HEK293 (cell line): ENCODE measurements at regions not wholly inside any gene's neighbourhood (a gene's known extent, or its start where the extent isn't known, plus 50 kb on each side); places are given as distances from the start of the nearest gene placed in this dataset.

Source experiments
- CTCF ChIA-PET: fragments of 350-600 bp; formaldehyde crosslinking; extraction: SDS; loops from one replicate; lab custom pipeline; 2021; ENCODE audit warnings: antibody characterized with exemption; lab: Yijun Ruan, JAX
- POLR2A ChIA-PET: fragments of 300-600 bp; formaldehyde crosslinking; extraction: SDS; loops from one replicate; lab custom pipeline; 2020; ENCODE audit warnings: antibody characterized with exemption, inconsistent platforms; lab: Yijun Ruan, JAX
- H3K27ac ChIP-seq: fragments of 200-500 bp; sonication (Bioruptor generic); 2 replicates; pipeline ENCODE4 v1.5.1; 2014; ENCODE audit warnings: low read depth, low read length, control low read depth, inconsistent platforms; ENCODE audit errors: extremely low read depth
- H3K36me3 ChIP-seq, 2 experiments: fragments of 200-500 bp in 1 of 2; sonication (Bioruptor generic) in 1 of 2; 1 replicate in 1 of 2; 2 replicates in 1 of 2; pipeline ENCODE4 v1.5.1; 2014 to 2017; ENCODE audit warnings: inconsistent platforms in 2 of 2, low read length in 2 of 2; ENCODE audit not compliant: control insufficient read depth in 2 of 2, insufficient read depth in 1 of 2
- H3K4me1 ChIP-seq: fragments of 200-500 bp; sonication (Bioruptor generic); 2 replicates; pipeline ENCODE4 v1.5.1; 2014; ENCODE audit warnings: mild to moderate bottlenecking, low read length, inconsistent platforms; ENCODE audit not compliant: control insufficient read depth, insufficient read depth
- H3K4me3 ChIP-seq: 2 replicates; pipeline ENCODE4 v1.5.1; 2011; ENCODE audit warnings: low read depth, mild to moderate bottlenecking, control low read depth, low read length, moderate library complexity
- H3K9me3 ChIP-seq: fragments of 200-500 bp; sonication (Bioruptor generic); 2 replicates; pipeline ENCODE4 v1.5.1; 2014; ENCODE audit warnings: low read depth, low read length, inconsistent platforms; ENCODE audit not compliant: control insufficient read depth, insufficient read depth
- SALL2 ChIP-seq: fragments of 450-650 bp; formaldehyde crosslinking; IDR thresholded peaks from 2 replicates; pipeline ENCODE4 v1.5.0; 2017; ENCODE audit warnings: missing biosample characterization, mild to moderate bottlenecking, missing genetic modification characterization, borderline replicate concordance
- SCRT1 ChIP-seq: fragments of 450-650 bp; formaldehyde crosslinking; IDR thresholded peaks from 2 replicates; pipeline ENCODE4 v1.5.1; 2016; ENCODE audit warnings: missing biosample characterization, missing genetic modification characterization, borderline replicate concordance
- ZBTB1 ChIP-seq: fragments of 450-650 bp; formaldehyde crosslinking; IDR thresholded peaks from 2 replicates; pipeline ENCODE4 v1.5.1; 2016; ENCODE audit warnings: missing biosample characterization, missing genetic modification characterization
- ZFHX2 ChIP-seq: fragments of 450-650 bp; formaldehyde crosslinking; conservative IDR thresholded peaks from 2 replicates; pipeline ENCODE4 v1.5.1; 2016; ENCODE audit warnings: missing biosample characterization, missing genetic modification characterization
- ZNF140 ChIP-seq: fragments of 450-650 bp; formaldehyde crosslinking; IDR thresholded peaks from 2 replicates; pipeline ENCODE4 v1.5.1; 2016; ENCODE audit warnings: missing biosample characterization, missing genetic modification characterization
- ZNF184 ChIP-seq: fragments of 450-650 bp; IDR thresholded peaks from 2 replicates; pipeline ENCODE4 v1.5.1; 2018; ENCODE audit warnings: missing biosample characterization, mild to moderate bottlenecking, missing genetic modification characterization
- ZNF280C ChIP-seq: fragments of 450-650 bp; formaldehyde crosslinking; IDR thresholded peaks from 2 replicates; pipeline ENCODE4 v1.5.1; 2016; ENCODE audit warnings: missing biosample characterization, missing genetic modification characterization
- ZNF302 ChIP-seq: fragments of 450-650 bp; formaldehyde crosslinking; IDR thresholded peaks from 2 replicates; pipeline ENCODE4 v1.5.1; 2016; ENCODE audit warnings: missing biosample characterization, missing genetic modification characterization, low read depth
- ZNF311 ChIP-seq: fragments of 450-650 bp; formaldehyde crosslinking; IDR thresholded peaks from 2 replicates; pipeline ENCODE4 v1.5.1; 2017; ENCODE audit warnings: missing biosample characterization, missing genetic modification characterization, borderline replicate concordance
- ZNF362 ChIP-seq: fragments of 450-650 bp; formaldehyde crosslinking; IDR thresholded peaks from 2 replicates; pipeline ENCODE4 v1.5.1; 2016; ENCODE audit warnings: missing biosample characterization, missing genetic modification characterization
- ZNF473 ChIP-seq: fragments of 450-650 bp; formaldehyde crosslinking; IDR thresholded peaks from 2 replicates; pipeline ENCODE4 v1.5.1; 2017; ENCODE audit warnings: missing biosample characterization, missing genetic modification characterization
- ZNF501 ChIP-seq: fragments of 450-650 bp; formaldehyde crosslinking; IDR thresholded peaks from 2 replicates; pipeline ENCODE4 v1.5.1; 2016; ENCODE audit warnings: missing biosample characterization, missing genetic modification characterization
- ZNF544 ChIP-seq: fragments of 450-650 bp; formaldehyde crosslinking; IDR thresholded peaks from 2 replicates; pipeline ENCODE4 v1.5.0; 2017; ENCODE audit warnings: missing biosample characterization, missing genetic modification characterization
- ZNF777 ChIP-seq: fragments of 450-650 bp; formaldehyde crosslinking; IDR thresholded peaks from 2 replicates; pipeline ENCODE4 v1.5.1; 2017; ENCODE audit warnings: missing biosample characterization, missing genetic modification characterization, borderline replicate concordance
- ZNF785 ChIP-seq: fragments of 450-650 bp; formaldehyde crosslinking; IDR thresholded peaks from 2 replicates; pipeline ENCODE4 v1.5.1; 2016; ENCODE audit warnings: missing biosample characterization, missing genetic modification characterization
- TF ChIP-seq, protein P1 (sequence below): fragments of 450-650 bp; formaldehyde crosslinking; IDR thresholded peaks from 2 replicates; pipeline ENCODE4 v1.5.1; 2016; ENCODE audit warnings: missing biosample characterization, missing genetic modification characterization
- TF ChIP-seq, protein P2 (sequence below): fragments of 450-650 bp; formaldehyde crosslinking; conservative IDR thresholded peaks from 2 replicates; pipeline ENCODE4 v1.5.1; 2016; ENCODE audit warnings: low read depth, missing biosample characterization, missing genetic modification characterization

GRCh38 chr13:36509369-36509768 is 77.1 kb downstream of the CCNA1 start:
- CTCF ChIA-PET: no interaction called here
- no peak overlapping the region for H3K4me3 ChIP-seq
- H3K4me1 ChIP-seq: no peaks in the 10 kb centered on the region
- H3K9me3 ChIP-seq: no peaks in the 10 kb centered on the region
- no peaks in the 10 kb centered on the region for H3K36me3 ChIP-seq
- POLR2A ChIA-PET: no interaction called here
- TF ChIP-seq ZNF777 (tag by site-specific recombination) (no peak), ZNF544 (no peak), ZNF311 (tag by site-specific recombination) (no peak)
- H3K27ac ChIP-seq: no peak overlapping the region

DNA sequence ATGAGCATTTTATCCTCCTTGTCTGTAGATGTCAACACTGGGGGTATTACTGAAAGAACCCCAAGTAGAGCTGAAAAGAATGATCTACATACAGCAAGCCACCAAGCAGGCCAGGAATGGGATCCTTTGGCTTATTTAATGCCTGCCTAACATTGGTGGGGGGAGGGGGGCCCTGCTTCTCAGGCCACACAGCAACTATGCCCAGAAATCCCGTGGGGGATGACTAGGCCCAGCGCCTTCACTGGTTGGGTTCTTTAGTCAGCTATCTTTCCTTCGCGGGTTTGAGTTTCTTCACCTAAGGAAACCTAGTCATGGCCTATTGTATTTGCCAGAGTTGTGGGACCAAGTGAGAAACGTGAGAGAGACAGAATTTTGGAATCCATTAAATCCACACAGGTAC is 80.5 kb downstream of the CCNA1 start:
- Histone ChIP-seq H3K4me3 (no peak overlapping the region), H3K9me3 (no peaks in the 10 kb centered on the region), H3K27ac (no peak overlapping the region), H3K4me1 (no peaks in the 10 kb centered on the region)
- no peak for TF ChIP-seq ZNF362 (tag by site-specific recombination)
- no peak for TF ChIP-seq ZNF473 (tag by site-specific recombination)
- TF ChIP-seq, all 188 proteins: peak for 0
- CTCF ChIA-PET: no interaction called here
- POLR2A ChIA-PET: no interaction called here
- no peaks in the 10 kb centered on the region for H3K36me3 ChIP-seq

DNA sequence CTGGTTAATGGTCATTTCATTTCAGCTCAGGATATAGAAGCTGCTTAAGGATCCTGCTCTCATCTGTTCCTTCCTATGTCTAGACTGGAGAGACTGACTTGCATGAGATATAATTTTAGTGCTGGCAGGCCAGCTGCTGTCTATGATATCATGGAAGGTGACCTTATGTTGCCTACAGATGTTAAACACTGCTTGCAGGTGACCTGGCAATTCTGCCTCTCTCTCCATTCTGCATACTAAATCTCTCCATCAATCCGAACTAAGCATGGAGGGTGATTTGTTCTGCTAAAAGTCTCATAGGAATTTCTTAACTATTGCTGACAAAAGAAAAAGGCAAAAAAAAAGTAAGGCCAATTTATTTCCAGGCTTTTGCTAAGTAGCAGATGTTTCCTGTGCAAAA is 81.0 kb downstream of the CCNA1 start:
- Histone ChIP-seq H3K27ac (no peak overlapping the region), H3K36me3 (no peaks in the 10 kb centered on the region), H3K4me1 (no peaks in the 10 kb centered on the region), H3K9me3 (no peaks in the 10 kb centered on the region), H3K4me3 (no peak overlapping the region)
- POLR2A ChIA-PET: no interaction called here
- CTCF ChIA-PET: no interaction called here
- TF ChIP-seq ZNF785 (tag by site-specific recombination): no peak
- TF ChIP-seq ZNF140 (tag by site-specific recombination): no peak
- TF ChIP-seq ZFHX2: no peak
- no peak for TF ChIP-seq SALL2
- no peak for TF ChIP-seq ZBTB1
- TF ChIP-seq ZNF302: no peak
- no peak for TF ChIP-seq ZNF280C (tag by site-specific recombination)
- TF ChIP-seq, protein P1, sequence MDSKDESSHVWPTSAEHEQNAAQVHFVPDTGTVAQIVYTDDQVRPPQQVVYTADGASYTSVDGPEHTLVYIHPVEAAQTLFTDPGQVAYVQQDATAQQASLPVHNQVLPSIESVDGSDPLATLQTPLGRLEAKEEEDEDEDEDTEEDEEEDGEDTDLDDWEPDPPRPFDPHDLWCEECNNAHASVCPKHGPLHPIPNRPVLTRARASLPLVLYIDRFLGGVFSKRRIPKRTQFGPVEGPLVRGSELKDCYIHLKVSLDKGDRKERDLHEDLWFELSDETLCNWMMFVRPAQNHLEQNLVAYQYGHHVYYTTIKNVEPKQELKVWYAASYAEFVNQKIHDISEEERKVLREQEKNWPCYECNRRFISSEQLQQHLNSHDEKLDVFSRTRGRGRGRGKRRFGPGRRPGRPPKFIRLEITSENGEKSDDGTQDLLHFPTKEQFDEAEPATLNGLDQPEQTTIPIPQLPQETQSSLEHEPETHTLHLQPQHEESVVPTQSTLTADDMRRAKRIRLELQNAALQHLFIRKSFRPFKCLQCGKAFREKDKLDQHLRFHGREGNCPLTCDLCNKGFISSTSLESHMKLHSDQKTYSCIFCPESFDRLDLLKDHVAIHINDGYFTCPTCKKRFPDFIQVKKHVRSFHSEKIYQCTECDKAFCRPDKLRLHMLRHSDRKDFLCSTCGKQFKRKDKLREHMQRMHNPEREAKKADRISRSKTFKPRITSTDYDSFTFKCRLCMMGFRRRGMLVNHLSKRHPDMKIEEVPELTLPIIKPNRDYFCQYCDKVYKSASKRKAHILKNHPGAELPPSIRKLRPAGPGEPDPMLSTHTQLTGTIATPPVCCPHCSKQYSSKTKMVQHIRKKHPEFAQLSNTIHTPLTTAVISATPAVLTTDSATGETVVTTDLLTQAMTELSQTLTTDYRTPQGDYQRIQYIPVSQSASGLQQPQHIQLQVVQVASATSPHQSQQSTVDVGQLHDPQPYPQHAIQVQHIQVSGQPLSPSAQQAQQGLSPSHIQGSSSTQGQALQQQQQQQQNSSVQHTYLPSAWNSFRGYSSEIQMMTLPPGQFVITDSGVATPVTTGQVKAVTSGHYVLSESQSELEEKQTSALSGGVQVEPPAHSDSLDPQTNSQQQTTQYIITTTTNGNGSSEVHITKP (tag by site-specific recombination): no peak
- no peak for TF ChIP-seq ZNF501 (tag by site-specific recombination)
- TF ChIP-seq, protein P2, sequence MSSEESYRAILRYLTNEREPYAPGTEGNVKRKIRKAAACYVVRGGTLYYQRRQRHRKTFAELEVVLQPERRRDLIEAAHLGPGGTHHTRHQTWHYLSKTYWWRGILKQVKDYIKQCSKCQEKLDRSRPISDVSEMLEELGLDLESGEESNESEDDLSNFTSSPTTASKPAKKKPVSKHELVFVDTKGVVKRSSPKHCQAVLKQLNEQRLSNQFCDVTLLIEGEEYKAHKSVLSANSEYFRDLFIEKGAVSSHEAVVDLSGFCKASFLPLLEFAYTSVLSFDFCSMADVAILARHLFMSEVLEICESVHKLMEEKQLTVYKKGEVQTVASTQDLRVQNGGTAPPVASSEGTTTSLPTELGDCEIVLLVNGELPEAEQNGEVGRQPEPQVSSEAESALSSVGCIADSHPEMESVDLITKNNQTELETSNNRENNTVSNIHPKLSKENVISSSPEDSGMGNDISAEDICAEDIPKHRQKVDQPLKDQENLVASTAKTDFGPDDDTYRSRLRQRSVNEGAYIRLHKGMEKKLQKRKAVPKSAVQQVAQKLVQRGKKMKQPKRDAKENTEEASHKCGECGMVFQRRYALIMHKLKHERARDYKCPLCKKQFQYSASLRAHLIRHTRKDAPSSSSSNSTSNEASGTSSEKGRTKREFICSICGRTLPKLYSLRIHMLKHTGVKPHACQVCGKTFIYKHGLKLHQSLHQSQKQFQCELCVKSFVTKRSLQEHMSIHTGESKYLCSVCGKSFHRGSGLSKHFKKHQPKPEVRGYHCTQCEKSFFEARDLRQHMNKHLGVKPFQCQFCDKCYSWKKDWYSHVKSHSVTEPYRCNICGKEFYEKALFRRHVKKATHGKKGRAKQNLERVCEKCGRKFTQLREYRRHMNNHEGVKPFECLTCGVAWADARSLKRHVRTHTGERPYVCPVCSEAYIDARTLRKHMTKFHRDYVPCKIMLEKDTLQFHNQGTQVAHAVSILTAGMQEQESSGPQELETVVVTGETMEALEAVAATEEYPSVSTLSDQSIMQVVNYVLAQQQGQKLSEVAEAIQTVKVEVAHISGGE (tag by site-specific recombination): no peak
- no peak for TF ChIP-seq ZNF184 (tag by site-specific recombination)
- TF ChIP-seq SCRT1 (tag by site-specific recombination): no peak
